Spinal cord (tissue), 9 donors: ENCODE measurements at regions not wholly inside any gene's neighbourhood (a gene's known extent, or its start where the extent isn't known, plus 50 kb on each side); places are given as distances from the start of the nearest gene placed in this dataset.
"Not testable (repeated sequence)": the region's sequence is repeated elsewhere in the genome, so short reads cannot be mapped to it uniquely, and the experiment has no call there.

Experiments
- DNase-seq, 6 donors: peaks; one replicate each; pipeline versions ENCODE4 v3.0.0 to v3.0.0-alpha.2; 2013 to 2015; ENCODE audit warnings: low spot score in 6 of 6, low read depth in 4 of 6
- H3K27ac ChIP-seq: one replicate; pipeline ENCODE4 v1.5.1; 2013; ENCODE audit warnings: low read depth, low read length, control low read depth
- H3K27me3 ChIP-seq: one replicate; pipeline ENCODE4 v1.6.1; 2013; ENCODE audit warnings: low read length; ENCODE audit not compliant: control insufficient read depth, insufficient read depth
- H3K36me3 ChIP-seq: one replicate; pipeline ENCODE4 v1.6.1; 2013; ENCODE audit warnings: low read length; ENCODE audit not compliant: control insufficient read depth, insufficient read depth
- H3K4me1 ChIP-seq: one replicate; pipeline ENCODE4 v1.6.1; 2013; ENCODE audit warnings: low read length; ENCODE audit not compliant: control insufficient read depth, insufficient read depth
- H3K4me3 ChIP-seq: one replicate; pipeline ENCODE4 v1.5.1; 2013; ENCODE audit warnings: low read depth, low read length, control low read depth
- H3K9me3 ChIP-seq: one replicate; pipeline ENCODE4 v1.6.1; 2013; ENCODE audit warnings: low read length; ENCODE audit not compliant: control insufficient read depth, insufficient read depth
- WGBS: methylation state at CpG from one replicate; pipeline ENCODE4 v1.1.5; 2013; ENCODE audit warnings: missing lambda C conversion rate; ENCODE audit not compliant: insufficient coverage; 5-methylcytosine and 5-hydroxymethylcytosine counted together
- donor health status: healthy.

- not testable (repeated sequence) for H3K27me3 ChIP-seq, DNase-seq, H3K4me1 ChIP-seq, H3K4me3 ChIP-seq, H3K36me3 ChIP-seq, H3K9me3 ChIP-seq, H3K27ac ChIP-seq
- no CpG with 5 or more reads among the region's 2 CpGs for WGBS
These were observed 106.0 kb downstream of the SPATA18 start for GRCh38 chr4:52157071-52157470.

GRCh38 chr4:52157641-52158316, 106.7 kb downstream of the SPATA18 start:
- Histone ChIP-seq H3K36me3 (no peaks in the 10 kb centered on the region), H3K9me3 (no peaks in the 10 kb centered on the region), H3K27ac (peak overlapping the region; percentile 26), H3K4me3 (no peak overlapping the region), H3K4me1 (no peaks in the 10 kb centered on the region), H3K27me3 (no peaks in the 10 kb centered on the region)
- peak in 2 of 6 donors; percentile 13 to 48 for DNase-seq
- WGBS: 41% methylated on average over 4 of the region's 4 CpGs

GRCh38 chr4:52160859-52161258, 109.8 kb downstream of the SPATA18 start:
- WGBS: no CpG with 5 or more reads among the region's 4 CpGs
- H3K27me3 ChIP-seq: no peaks in the 10 kb centered on the region
- no peak overlapping the region for H3K27ac ChIP-seq
- H3K4me3 ChIP-seq: no peak overlapping the region
- DNase-seq: no peak
- no peaks in the 10 kb centered on the region for H3K36me3 ChIP-seq
- H3K9me3 ChIP-seq: no peaks in the 10 kb centered on the region
- H3K4me1 ChIP-seq: no peaks in the 10 kb centered on the region

- no peak overlapping the region for H3K4me3 ChIP-seq
- no peaks in the 10 kb centered on the region for H3K27me3 ChIP-seq
- H3K4me1 ChIP-seq: no peaks in the 10 kb centered on the region
- DNase-seq: no peak
- WGBS: no CpG with 5 or more reads among the region's 1 CpG
- H3K9me3 ChIP-seq: no peaks in the 10 kb centered on the region
- H3K36me3 ChIP-seq: no peaks in the 10 kb centered on the region
- no peak overlapping the region for H3K27ac ChIP-seq
These were observed 113.0 kb downstream of the SPATA18 start for GRCh38 chr4:52164116-52164515.

GRCh38 chr4:52172166-52172565, 121.1 kb downstream of the SPATA18 start:
- DNase-seq: no peak
- WGBS: no CpG with 5 or more reads among the region's 1 CpG
- H3K27me3 ChIP-seq: no peaks in the 10 kb centered on the region
- no peak overlapping the region for H3K27ac ChIP-seq
- H3K36me3 ChIP-seq: no peaks in the 10 kb centered on the region
- H3K4me1 ChIP-seq: no peaks in the 10 kb centered on the region
- no peak overlapping the region for H3K4me3 ChIP-seq
- H3K9me3 ChIP-seq: no peaks in the 10 kb centered on the region

GRCh38 chr4:52173470-52174045, 122.5 kb downstream of the SPATA18 start:
- no peak overlapping the region for H3K27ac ChIP-seq
- H3K4me3 ChIP-seq: no peak overlapping the region
- H3K9me3 ChIP-seq: no peaks in the 10 kb centered on the region
- no peaks in the 10 kb centered on the region for H3K36me3 ChIP-seq
- no peaks in the 10 kb centered on the region for H3K4me1 ChIP-seq
- no peaks in the 10 kb centered on the region for H3K27me3 ChIP-seq
- DNase-seq: peak in 1 of 6 donors; percentile 34
- whole genome bisulfite sequencing: 86% methylated on average over 1 of the region's 2 CpGs

GRCh38 chr4:52187603-52188002, 136.5 kb downstream of the SPATA18 start:
- no peak for DNase-seq
- no peaks in the 10 kb centered on the region for H3K9me3 ChIP-seq
- H3K4me3 ChIP-seq: no peak overlapping the region
- WGBS: no CpG with 5 or more reads among the region's 1 CpG
- no peaks in the 10 kb centered on the region for H3K27me3 ChIP-seq
- H3K27ac ChIP-seq: no peak overlapping the region
- no peaks in the 10 kb centered on the region for H3K36me3 ChIP-seq
- no peaks in the 10 kb centered on the region for H3K4me1 ChIP-seq

GRCh38 chr4:52192001-52192400, 140.9 kb downstream of the SPATA18 start:
- no peak for DNase-seq
- no peaks in the 10 kb centered on the region for H3K4me1 ChIP-seq
- H3K27me3 ChIP-seq: no peaks in the 10 kb centered on the region
- no peaks in the 10 kb centered on the region for H3K36me3 ChIP-seq
- H3K4me3 ChIP-seq: no peak overlapping the region
- no peaks in the 10 kb centered on the region for H3K9me3 ChIP-seq
- 100% methylated on average over 2 of the region's 2 CpGs for whole genome bisulfite sequencing
- no peak overlapping the region for H3K27ac ChIP-seq

- H3K36me3 ChIP-seq: no peaks in the 10 kb centered on the region
- H3K4me1 ChIP-seq: no peaks in the 10 kb centered on the region
- no peak for DNase-seq
- H3K4me3 ChIP-seq: no peak overlapping the region
- H3K27me3 ChIP-seq: no peaks in the 10 kb centered on the region
- 56% methylated on average over 1 of the region's 6 CpGs for WGBS
- H3K9me3 ChIP-seq: no peaks in the 10 kb centered on the region
- H3K27ac ChIP-seq: no peak overlapping the region
These were observed 141.6 kb downstream of the SPATA18 start for GRCh38 chr4:52192721-52193135.

GRCh38 chr4:52195869-52196268, 144.8 kb downstream of the SPATA18 start:
- Histone ChIP-seq H3K27ac (no peak overlapping the region), H3K9me3 (no peaks in the 10 kb centered on the region), H3K4me1 (no peaks in the 10 kb centered on the region), H3K4me3 (no peak overlapping the region), H3K27me3 (no peaks in the 10 kb centered on the region), H3K36me3 (no peaks in the 10 kb centered on the region)
- no peak for DNase-seq
- 86% methylated on average over 3 of the region's 5 CpGs for WGBS
